ENCODE measurements at regions not wholly inside any gene's neighbourhood (a gene's known extent, or its start where the extent isn't known, plus 50 kb on each side); places are given as distances from the start of the nearest gene placed in this dataset.

- H3K4me3 ChIP-seq (ENCODE audit: low read depth, low read length) = no peak overlapping the region
- TF ChIP-seq ZNF223 (tag by site-specific recombination; IDR thresholded peaks at IDR 0.05) (no peak), ZNF433 (tag by site-specific recombination; IDR thresholded peaks at IDR 0.05; ENCODE audit: low read depth) (no peak), MEIS1 (CRISPR knock-in tag; IDR thresholded peaks at IDR 0.05; ENCODE audit: borderline replicate concordance) (no peak)
- H3K27ac ChIP-seq (ENCODE audit: extremely low read depth, low read depth, low read length) = no peak overlapping the region
- no peaks in the 10 kb centered on the region for H3K9me3 ChIP-seq (ENCODE audit: control insufficient read depth, insufficient read depth, low read depth, low read length)
- CTCF ChIA-PET = no interaction called here
- no peaks in the 10 kb centered on the region for H3K36me3 ChIP-seq (ENCODE audit: control insufficient read depth in 2 of 2, insufficient read depth in 1 of 2, low read length in 2 of 2)
- no peaks in the 10 kb centered on the region for H3K4me1 ChIP-seq (ENCODE audit: control insufficient read depth, insufficient read depth, low read length)
- POLR2A ChIA-PET = no interaction called here
Measured at GRCh38 chr4:57591073-57591472, 480.9 kb upstream of the IGFBP7 start.

- Histone ChIP-seq H3K27ac (ENCODE audit: extremely low read depth, low read depth, low read length) (no peak overlapping the region), H3K4me3 (ENCODE audit: low read depth, low read length) (no peak overlapping the region), H3K36me3 (ENCODE audit: control insufficient read depth in 2 of 2, insufficient read depth in 1 of 2, low read length in 2 of 2) (no peaks in the 10 kb centered on the region), H3K4me1 (ENCODE audit: control insufficient read depth, insufficient read depth, low read length) (no peaks in the 10 kb centered on the region), H3K9me3 (ENCODE audit: control insufficient read depth, insufficient read depth, low read depth, low read length) (no peaks in the 10 kb centered on the region)
- POLR2A ChIA-PET = no interaction called here
- TF ChIP-seq ZNF629 (tag by site-specific recombination; IDR thresholded peaks at IDR 0.05) (no peak), ZNF169 (tag by site-specific recombination; IDR thresholded peaks at IDR 0.05) (no peak), ZNF341 (tag by site-specific recombination; IDR thresholded peaks at IDR 0.05; ENCODE audit: low read depth) (no peak), ZFP37 (tag by site-specific recombination; IDR thresholded peaks at IDR 0.05) (no peak), ZNF354C (tag by site-specific recombination; IDR thresholded peaks at IDR 0.05; ENCODE audit: borderline replicate concordance, low read depth) (no peak), ZNF707 (tag by site-specific recombination; IDR thresholded peaks at IDR 0.05) (no peak), INSM2 (tag by site-specific recombination; IDR thresholded peaks at IDR 0.05) (no peak), PATZ1 (tag by site-specific recombination; IDR thresholded peaks at IDR 0.05) (no peak), ZNF274 (IDR thresholded peaks at IDR 0.05; ENCODE audit: low read length) (no peak), ZNF274 (tag by site-specific recombination; IDR thresholded peaks at IDR 0.05; ENCODE audit: borderline replicate concordance) (no peak), PRDM1 (tag by site-specific recombination; IDR thresholded peaks at IDR 0.05) (no peak)
- TF ChIP-seq, protein P1, sequence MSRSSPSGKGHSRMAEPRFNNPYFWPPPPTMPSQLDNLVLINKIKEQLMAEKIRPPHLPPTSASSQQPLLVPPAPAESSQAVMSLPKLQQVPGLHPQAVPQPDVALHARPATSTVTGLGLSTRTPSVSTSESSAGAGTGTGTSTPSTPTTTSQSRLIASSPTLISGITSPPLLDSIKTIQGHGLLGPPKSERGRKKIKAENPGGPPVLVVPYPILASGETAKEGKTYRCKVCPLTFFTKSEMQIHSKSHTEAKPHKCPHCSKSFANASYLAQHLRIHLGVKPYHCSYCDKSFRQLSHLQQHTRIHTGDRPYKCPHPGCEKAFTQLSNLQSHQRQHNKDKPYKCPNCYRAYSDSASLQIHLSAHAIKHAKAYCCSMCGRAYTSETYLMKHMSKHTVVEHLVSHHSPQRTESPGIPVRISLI (tag by site-specific recombination; IDR thresholded peaks at IDR 0.05) = no peak
- CTCF ChIA-PET = no interaction called here
Measured at GRCh38 chr4:57588557-57588956, 478.4 kb upstream of the IGFBP7 start.

DNA sequence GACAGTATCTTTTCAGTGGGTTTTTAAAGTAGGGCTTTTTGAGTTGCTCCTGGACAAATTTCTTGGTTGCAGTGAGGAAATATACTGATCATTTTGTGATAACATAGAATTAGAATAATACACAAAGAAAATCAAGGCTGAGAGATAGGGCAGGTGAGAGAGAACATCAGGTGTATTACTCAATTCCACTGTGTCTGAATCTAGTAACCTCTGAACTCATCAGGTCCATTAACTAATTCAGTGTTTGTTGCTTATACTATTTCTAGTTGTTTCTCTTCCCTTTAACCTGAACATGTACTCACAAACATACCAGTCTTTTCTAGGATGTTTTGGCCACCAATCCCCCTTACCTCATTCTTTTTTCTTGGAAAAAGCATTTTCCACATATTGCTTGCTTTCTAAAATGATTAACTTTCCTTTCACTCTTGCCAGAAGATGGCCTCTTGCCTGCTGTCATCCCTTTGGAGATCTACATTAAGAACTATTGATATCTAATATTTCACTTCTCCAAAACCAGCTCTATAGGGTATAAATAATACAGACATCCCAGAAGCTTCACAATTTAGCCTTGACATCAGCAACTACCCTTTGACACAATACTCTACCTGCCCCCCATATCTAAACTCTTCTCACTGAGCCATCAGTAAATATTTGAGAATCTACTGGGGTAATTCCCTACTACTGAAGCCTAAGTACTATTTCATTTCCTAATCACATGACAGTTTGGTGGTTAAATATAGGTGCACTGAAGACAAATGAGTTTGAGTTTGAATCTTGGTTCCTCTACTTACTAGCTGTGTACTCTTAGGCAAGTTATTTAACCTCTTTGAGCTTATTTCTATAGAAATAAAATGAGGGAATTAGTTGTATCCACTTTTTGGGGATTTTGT lies 470.8 kb upstream of the IGFBP7 start:
- Histone ChIP-seq H3K36me3 (ENCODE audit: control insufficient read depth in 2 of 2, insufficient read depth in 1 of 2, low read length in 2 of 2) (no peaks in the 10 kb centered on the region), H3K9me3 (ENCODE audit: control insufficient read depth, insufficient read depth, low read depth, low read length) (no peaks in the 10 kb centered on the region), H3K4me3 (ENCODE audit: low read depth, low read length) (no peak overlapping the region), H3K4me1 (ENCODE audit: control insufficient read depth, insufficient read depth, low read length) (no peaks in the 10 kb centered on the region), H3K27ac (ENCODE audit: extremely low read depth, low read depth, low read length) (no peak overlapping the region)
- CTCF ChIA-PET = no interaction called here
- POLR2A ChIA-PET = no interaction called here
- TF ChIP-seq ZNF843 (tag by site-specific recombination; IDR thresholded peaks at IDR 0.05) = no peak
- no peak for TF ChIP-seq BCL6B (tag by site-specific recombination; IDR thresholded peaks at IDR 0.05)
- no peak for TF ChIP-seq OVOL3 (tag by site-specific recombination; IDR thresholded peaks at IDR 0.05)
- TF ChIP-seq TSHZ1 (tag by site-specific recombination; IDR thresholded peaks at IDR 0.05; ENCODE audit: borderline replicate concordance) = no peak
- no peak for TF ChIP-seq YY1 (tag by site-specific recombination; IDR thresholded peaks at IDR 0.05)
- TF ChIP-seq SETDB1 (IDR thresholded peaks at IDR 0.05; ENCODE audit: insufficient read length, low read length) = no peak
